Lower leg skin (tissue), 3 donors: ENCODE measurements at regions not wholly inside any gene's neighbourhood (a gene's known extent, or its start where the extent isn't known, plus 50 kb on each side); places are given as distances from the start of the nearest gene placed in this dataset.
"Not testable (repeated sequence)": the region's sequence is repeated elsewhere in the genome, so short reads cannot be mapped to it uniquely, and the experiment has no call there.

Source experiments
- POLR2A ChIP-seq, 2 donors: fragments of 450-650 bp; IDR thresholded peaks; one replicate each; pipeline ENCODE4 v1.6.1; 2016 to 2017; ENCODE audit warnings: antibody characterized with exemption in 2 of 2, mild to moderate bottlenecking in 1 of 2, moderate library complexity in 1 of 2
- TF ChIP-seq, protein P1 (sequence below), 3 donors: fragments of 450-650 bp; IDR thresholded peaks; one replicate each; pipeline ENCODE4 v1.5.1; 2016; ENCODE audit warnings: antibody characterized with exemption in 3 of 3, mild to moderate bottlenecking in 3 of 3, moderate library complexity in 2 of 3

DNA sequence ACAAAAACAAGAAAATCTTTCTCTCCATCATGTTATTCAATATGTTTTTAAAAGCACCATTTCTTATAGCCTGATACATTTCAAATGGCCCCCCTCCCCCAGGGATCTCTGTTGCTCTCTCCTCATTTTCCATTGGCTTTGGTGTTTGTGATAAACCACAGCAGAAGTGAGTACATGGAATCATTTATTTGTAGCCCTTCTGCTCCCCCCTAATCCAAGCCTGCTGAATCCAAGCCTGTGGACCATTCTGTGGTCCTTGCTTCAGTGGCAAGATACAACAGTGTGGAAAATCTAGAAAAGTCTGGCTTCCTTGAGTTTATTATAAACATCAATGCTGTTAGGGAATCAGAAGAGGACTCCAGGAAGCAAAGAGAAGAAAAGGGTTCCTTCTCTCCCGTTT lies 737.2 kb upstream of the TPTE start:
- TF ChIP-seq POLR2A (IDR thresholded peaks at IDR 0.05) = not testable (repeated sequence)
- TF ChIP-seq, protein P1, sequence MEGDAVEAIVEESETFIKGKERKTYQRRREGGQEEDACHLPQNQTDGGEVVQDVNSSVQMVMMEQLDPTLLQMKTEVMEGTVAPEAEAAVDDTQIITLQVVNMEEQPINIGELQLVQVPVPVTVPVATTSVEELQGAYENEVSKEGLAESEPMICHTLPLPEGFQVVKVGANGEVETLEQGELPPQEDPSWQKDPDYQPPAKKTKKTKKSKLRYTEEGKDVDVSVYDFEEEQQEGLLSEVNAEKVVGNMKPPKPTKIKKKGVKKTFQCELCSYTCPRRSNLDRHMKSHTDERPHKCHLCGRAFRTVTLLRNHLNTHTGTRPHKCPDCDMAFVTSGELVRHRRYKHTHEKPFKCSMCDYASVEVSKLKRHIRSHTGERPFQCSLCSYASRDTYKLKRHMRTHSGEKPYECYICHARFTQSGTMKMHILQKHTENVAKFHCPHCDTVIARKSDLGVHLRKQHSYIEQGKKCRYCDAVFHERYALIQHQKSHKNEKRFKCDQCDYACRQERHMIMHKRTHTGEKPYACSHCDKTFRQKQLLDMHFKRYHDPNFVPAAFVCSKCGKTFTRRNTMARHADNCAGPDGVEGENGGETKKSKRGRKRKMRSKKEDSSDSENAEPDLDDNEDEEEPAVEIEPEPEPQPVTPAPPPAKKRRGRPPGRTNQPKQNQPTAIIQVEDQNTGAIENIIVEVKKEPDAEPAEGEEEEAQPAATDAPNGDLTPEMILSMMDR (IDR thresholded peaks at IDR 0.05) = not testable (repeated sequence)
